Tibial nerve (tissue), 4 donors: ENCODE measurements at regions not wholly inside any gene's neighbourhood (a gene's known extent, or its start where the extent isn't known, plus 50 kb on each side); places are given as distances from the start of the nearest gene placed in this dataset.

Experiments used
- DNase-seq, 2 donors: peaks; one replicate each; pipeline ENCODE4 v3.0.0-alpha.2; 2019; ENCODE audit warnings: low spot score in 2 of 2
- H3K27ac ChIP-seq, 4 donors: fragments of 200-600 bp; sonication (generic) in 3 of 4; one replicate each; pipeline ENCODE4 v1.5.1; 2017 to 2019; ENCODE audit warnings: mild to moderate bottlenecking in 1 of 4
- H3K27me3 ChIP-seq, 2 donors: fragments of 200-600 bp; sonication (generic) in 1 of 2; one replicate each; pipeline versions ENCODE4 v1.5.1 to v1.6.0; 2017 to 2019
- H3K36me3 ChIP-seq, 3 donors: fragments of 200-600 bp; sonication (generic); one replicate each; pipeline ENCODE4 v1.5.1; 2018 to 2019
- H3K4me1 ChIP-seq, 4 donors: fragments of 200-600 bp; sonication (generic) in 3 of 4; one replicate each; pipeline ENCODE4 v1.5.1; 2017 to 2019
- H3K4me3 ChIP-seq, 4 donors: fragments of 200-600 bp; sonication (generic) in 3 of 4; one replicate each; pipeline ENCODE4 v1.5.1; 2017 to 2019; ENCODE audit warnings: mild to moderate bottlenecking in 1 of 4, moderate library complexity in 1 of 4
- H3K9me3 ChIP-seq, 4 donors: fragments of 200-600 bp; sonication (generic) in 3 of 4; one replicate each; pipeline ENCODE4 v1.5.1; 2017 to 2019
- CTCF ChIP-seq, 5 experiments: fragments of 200-600 bp in 3 of 5; fragments of 450-650 bp in 2 of 5; sonication (generic) in 3 of 5; IDR thresholded peaks; one replicate each; pipeline ENCODE4 v1.5.1; 2016 to 2019; ENCODE audit warnings: antibody characterized with exemption in 5 of 5, mild to moderate bottlenecking in 3 of 5, moderate library complexity in 2 of 5
- EP300 ChIP-seq, 2 donors: sonication (generic); formaldehyde crosslinking; IDR thresholded peaks; one replicate each; pipeline ENCODE4 v1.6.1; 2017; ENCODE audit warnings: antibody characterized with exemption in 2 of 2, mild to moderate bottlenecking in 1 of 2
- POLR2A ChIP-seq, 2 donors: fragments of 450-650 bp; IDR thresholded peaks; one replicate each; pipeline ENCODE4 v1.6.1; 2017; ENCODE audit warnings: antibody characterized with exemption in 2 of 2, mild to moderate bottlenecking in 2 of 2, moderate library complexity in 2 of 2
- whole genome bisulfite sequencing, 2 donors: methylation state at CpG; one replicate each; pipeline ENCODE4 v1.1.5; 2018; 5-methylcytosine and 5-hydroxymethylcytosine counted together

- Histone ChIP-seq H3K4me3 (no peak overlapping the region), H3K27me3 (no peaks in the 10 kb centered on the region), H3K36me3 (no peaks in the 10 kb centered on the region), H3K27ac (no peak overlapping the region), H3K9me3 (no peaks in the 10 kb centered on the region), H3K4me1 (peaks cover 0 to 4% (median 0%) of the 10 kb centered on the region in 4 donors)
- no peak for DNase-seq
- TF ChIP-seq POLR2A (IDR thresholded peaks at IDR 0.05): no peak
- TF ChIP-seq EP300 (IDR thresholded peaks at IDR 0.05): no peak
- TF ChIP-seq CTCF (IDR thresholded peaks at IDR 0.05): no peak
- 92 to 95% methylated on average over 9 of the region's 9 CpGs for WGBS, 2 donors
Observed at GRCh38 chr2:385061-385460, 97.2 kb upstream of the ALKAL2 start.

- Histone ChIP-seq H3K4me1 (peaks cover 0 to 4% (median 0%) of the 10 kb centered on the region in 4 donors), H3K27ac (no peak overlapping the region), H3K27me3 (no peaks in the 10 kb centered on the region), H3K36me3 (no peaks in the 10 kb centered on the region), H3K9me3 (peaks cover 0 to 3% (median 0%) of the 10 kb centered on the region in 4 donors), H3K4me3 (no peak overlapping the region)
- 66 to 75% methylated on average over 10 of the region's 10 CpGs for WGBS, 2 donors
- DNase-seq: no peak
- no peak for TF ChIP-seq POLR2A (IDR thresholded peaks at IDR 0.05)
- TF ChIP-seq CTCF (IDR thresholded peaks at IDR 0.05): no peak
- TF ChIP-seq EP300 (IDR thresholded peaks at IDR 0.05): no peak
Observed at GRCh38 chr2:383888-384287, 96.0 kb upstream of the ALKAL2 start.

DNA sequence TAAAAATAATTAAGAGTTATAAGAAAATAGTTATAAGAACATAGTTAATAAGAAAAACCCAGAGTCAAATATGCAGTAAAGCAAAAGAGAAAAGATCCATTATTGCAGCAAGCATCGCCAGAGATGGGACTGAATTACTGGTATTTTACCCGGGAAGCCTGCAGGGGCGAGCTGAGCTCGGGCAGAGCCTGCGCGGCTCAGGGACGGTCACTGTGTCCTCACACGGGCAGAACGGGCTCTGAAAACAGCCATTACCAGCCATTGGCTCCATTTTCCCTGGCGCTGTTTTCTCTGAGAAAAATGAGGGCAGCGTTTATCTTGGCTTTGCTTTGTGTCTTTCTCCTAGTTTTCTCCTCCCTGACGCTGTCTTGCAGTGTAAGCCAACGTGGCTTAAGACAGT lies 95.3 kb upstream of the ALKAL2 start:
- WGBS, 2 donors: 32 to 38% methylated on average over 13 of the region's 13 CpGs
- H3K27ac ChIP-seq: no peak overlapping the region
- H3K36me3 ChIP-seq: no peaks in the 10 kb centered on the region
- no peaks in the 10 kb centered on the region for H3K27me3 ChIP-seq
- no peak for DNase-seq
- TF ChIP-seq EP300 (IDR thresholded peaks at IDR 0.05) (no peak), CTCF (IDR thresholded peaks at IDR 0.05) (no peak), POLR2A (IDR thresholded peaks at IDR 0.05) (no peak)
- H3K4me1 ChIP-seq: peaks cover 0 to 4% (median 0%) of the 10 kb centered on the region in 4 donors
- no peak overlapping the region for H3K4me3 ChIP-seq
- H3K9me3 ChIP-seq: peaks cover 0 to 9% (median 0%) of the 10 kb centered on the region in 4 donors

GRCh38 chr2:382728-383022 lies 94.8 kb upstream of the ALKAL2 start:
- 88% methylated on average over 7 of the region's 7 CpGs for WGBS, 2 donors
- Histone ChIP-seq H3K27me3 (no peaks in the 10 kb centered on the region), H3K9me3 (peaks cover 0 to 14% (median 0%) of the 10 kb centered on the region in 4 donors), H3K4me3 (no peak overlapping the region), H3K27ac (no peak overlapping the region), H3K36me3 (no peaks in the 10 kb centered on the region), H3K4me1 (peaks cover 0 to 4% (median 0%) of the 10 kb centered on the region in 4 donors)
- no peak for DNase-seq
- TF ChIP-seq POLR2A (IDR thresholded peaks at IDR 0.05) (no peak), CTCF (IDR thresholded peaks at IDR 0.05) (no peak), EP300 (IDR thresholded peaks at IDR 0.05) (no peak)

DNA sequence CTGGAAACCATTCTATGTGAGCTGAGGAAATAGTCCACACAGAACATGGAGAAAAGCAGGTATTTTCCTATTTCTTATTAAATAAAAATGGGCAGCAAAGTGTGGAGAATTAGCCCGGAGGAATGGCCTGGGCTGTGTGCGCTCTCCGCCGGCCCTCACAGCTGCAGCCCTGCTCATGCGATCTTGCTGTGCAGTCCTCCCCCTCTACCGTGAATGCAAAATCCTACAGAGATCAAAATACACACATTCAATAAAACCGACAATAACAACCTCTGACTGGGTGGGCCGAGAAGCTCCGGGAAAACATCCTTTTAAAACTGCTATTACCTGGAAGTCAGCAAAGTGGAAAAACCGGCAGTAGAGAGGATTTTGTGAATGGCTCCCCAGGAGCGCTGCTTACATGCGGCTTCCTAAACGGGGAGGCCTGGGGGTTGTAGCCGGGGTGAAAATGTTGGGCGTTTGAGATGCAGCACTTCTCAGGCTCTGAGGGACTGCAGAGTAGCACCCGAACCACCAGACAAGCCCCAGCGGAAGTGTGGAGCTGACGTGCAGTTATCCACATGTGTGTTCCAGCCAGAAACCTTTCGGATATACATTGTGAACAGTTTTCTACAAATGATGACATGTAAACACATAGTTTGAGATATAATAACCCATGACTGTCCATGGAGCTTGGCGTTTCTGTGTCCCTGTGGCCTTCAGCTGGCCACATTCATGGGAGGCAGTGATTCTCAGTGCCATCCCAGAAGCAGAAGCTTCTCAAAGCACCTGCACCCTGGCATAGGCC lies 94.2 kb upstream of the ALKAL2 start:
- DNase-seq: no peak
- TF ChIP-seq CTCF (IDR thresholded peaks at IDR 0.05) (no peak), EP300 (IDR thresholded peaks at IDR 0.05) (no peak), POLR2A (IDR thresholded peaks at IDR 0.05) (no peak)
- Histone ChIP-seq H3K36me3 (no peaks in the 10 kb centered on the region), H3K4me3 (no peak overlapping the region), H3K27ac (no peak overlapping the region), H3K27me3 (no peaks in the 10 kb centered on the region), H3K4me1 (peaks cover 0 to 4% (median 0%) of the 10 kb centered on the region in 4 donors), H3K9me3 (peaks cover 0 to 20% (median 0%) of the 10 kb centered on the region in 4 donors)
- WGBS, 2 donors: 66% methylated on average over 20 of the region's 20 CpGs
